Endothelial cell (in vitro differentiated cells): ENCODE measurements at regions not wholly inside any gene's neighbourhood (a gene's known extent, or its start where the extent isn't known, plus 50 kb on each side); places are given as distances from the start of the nearest gene placed in this dataset.

Experiments
- DNase-seq: peaks from one replicate; pipeline ENCODE4 v3.0.0; 2021; ENCODE audit warnings: low spot score
- H3K27ac Mint-ChIP-seq: one replicate; pipeline ENCODE4 v1.8.0; 2021; ENCODE audit warnings: mixed read lengths, inconsistent platforms; ENCODE audit not compliant: unreplicated experiment
- H3K27me3 Mint-ChIP-seq: one replicate; pipeline ENCODE4 v1.8.0; 2021; ENCODE audit warnings: mild to moderate bottlenecking, moderate library complexity, mixed read lengths, inconsistent platforms; ENCODE audit not compliant: unreplicated experiment
- H3K36me3 Mint-ChIP-seq: one replicate; pipeline ENCODE4 v1.8.0; 2021; ENCODE audit warnings: mild to moderate bottlenecking, low read depth, mixed read lengths, inconsistent platforms; ENCODE audit not compliant: unreplicated experiment
- H3K4me1 Mint-ChIP-seq: one replicate; pipeline ENCODE4 v1.8.0; 2021; ENCODE audit warnings: mild to moderate bottlenecking, mixed read lengths, inconsistent platforms; ENCODE audit not compliant: unreplicated experiment
- H3K4me3 Mint-ChIP-seq: one replicate; pipeline ENCODE4 v1.8.0; 2021; ENCODE audit warnings: mild to moderate bottlenecking, mixed read lengths, inconsistent platforms; ENCODE audit not compliant: unreplicated experiment
- H3K9me3 Mint-ChIP-seq: one replicate; pipeline ENCODE4 v1.8.0; 2021; ENCODE audit warnings: mixed read lengths, inconsistent platforms; ENCODE audit not compliant: unreplicated experiment
- TF ChIP-seq, protein P1 (sequence below): fragments of 200-600 bp; sonication (generic); IDR thresholded peaks from one replicate; pipeline ENCODE4 v1.5.0; 2021; ENCODE audit warnings: antibody characterized with exemption; ENCODE audit not compliant: unreplicated experiment

DNA sequence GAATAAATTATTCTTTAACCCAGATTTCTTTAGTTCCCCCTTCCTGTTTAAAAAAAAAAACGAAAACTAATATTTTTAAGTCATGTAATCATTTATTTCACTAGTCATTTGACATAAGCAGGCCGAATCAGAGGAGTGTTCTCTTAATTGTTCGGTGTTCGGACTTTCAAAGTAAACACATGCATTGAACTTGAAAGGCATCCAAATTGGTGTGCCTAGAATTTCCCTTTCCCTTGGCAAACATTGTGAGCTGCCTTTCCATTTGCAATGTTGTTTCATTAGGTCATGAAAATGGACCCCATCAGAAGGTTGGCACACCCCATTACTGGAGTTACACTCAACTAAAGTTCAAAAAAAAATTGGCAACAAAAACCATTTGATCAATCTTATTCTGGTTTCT, 283.0 kb upstream of the MARCKS start:
- no peaks in the 10 kb centered on the region for H3K4me1 Mint-ChIP-seq
- H3K4me3 Mint-ChIP-seq: no peak overlapping the region
- no peaks in the 10 kb centered on the region for H3K27me3 Mint-ChIP-seq
- TF ChIP-seq, protein P1, sequence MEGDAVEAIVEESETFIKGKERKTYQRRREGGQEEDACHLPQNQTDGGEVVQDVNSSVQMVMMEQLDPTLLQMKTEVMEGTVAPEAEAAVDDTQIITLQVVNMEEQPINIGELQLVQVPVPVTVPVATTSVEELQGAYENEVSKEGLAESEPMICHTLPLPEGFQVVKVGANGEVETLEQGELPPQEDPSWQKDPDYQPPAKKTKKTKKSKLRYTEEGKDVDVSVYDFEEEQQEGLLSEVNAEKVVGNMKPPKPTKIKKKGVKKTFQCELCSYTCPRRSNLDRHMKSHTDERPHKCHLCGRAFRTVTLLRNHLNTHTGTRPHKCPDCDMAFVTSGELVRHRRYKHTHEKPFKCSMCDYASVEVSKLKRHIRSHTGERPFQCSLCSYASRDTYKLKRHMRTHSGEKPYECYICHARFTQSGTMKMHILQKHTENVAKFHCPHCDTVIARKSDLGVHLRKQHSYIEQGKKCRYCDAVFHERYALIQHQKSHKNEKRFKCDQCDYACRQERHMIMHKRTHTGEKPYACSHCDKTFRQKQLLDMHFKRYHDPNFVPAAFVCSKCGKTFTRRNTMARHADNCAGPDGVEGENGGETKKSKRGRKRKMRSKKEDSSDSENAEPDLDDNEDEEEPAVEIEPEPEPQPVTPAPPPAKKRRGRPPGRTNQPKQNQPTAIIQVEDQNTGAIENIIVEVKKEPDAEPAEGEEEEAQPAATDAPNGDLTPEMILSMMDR: no peak
- H3K9me3 Mint-ChIP-seq: no peaks in the 10 kb centered on the region
- H3K27ac Mint-ChIP-seq: no peak overlapping the region
- H3K36me3 Mint-ChIP-seq: no peaks in the 10 kb centered on the region
- no peak for DNase-seq

DNA sequence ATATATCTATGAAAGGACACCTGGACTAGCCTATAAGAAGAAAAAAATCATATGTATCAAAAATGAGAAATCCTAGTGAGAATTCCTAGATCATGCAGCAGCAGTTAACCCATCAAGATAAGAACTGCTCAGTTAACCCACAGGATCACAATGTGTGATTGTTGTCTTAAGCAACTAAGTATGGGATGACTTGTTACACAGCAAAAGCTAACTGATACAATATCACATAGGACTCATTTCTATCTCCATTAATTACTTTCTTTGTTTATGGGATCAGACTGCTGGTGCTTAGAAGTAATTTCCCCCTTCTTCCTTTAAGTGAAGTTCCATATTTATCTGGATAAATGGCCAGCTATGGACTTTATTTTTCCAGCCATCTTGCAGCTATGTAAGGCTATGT, 280.8 kb upstream of the MARCKS start:
- Mint-ChIP-seq H3K27me3 (no peaks in the 10 kb centered on the region), H3K36me3 (no peaks in the 10 kb centered on the region), H3K9me3 (no peaks in the 10 kb centered on the region), H3K27ac (no peak overlapping the region), H3K4me1 (no peaks in the 10 kb centered on the region), H3K4me3 (no peak overlapping the region)
- DNase-seq: no peak
- TF ChIP-seq, protein P1: no peak

DNA sequence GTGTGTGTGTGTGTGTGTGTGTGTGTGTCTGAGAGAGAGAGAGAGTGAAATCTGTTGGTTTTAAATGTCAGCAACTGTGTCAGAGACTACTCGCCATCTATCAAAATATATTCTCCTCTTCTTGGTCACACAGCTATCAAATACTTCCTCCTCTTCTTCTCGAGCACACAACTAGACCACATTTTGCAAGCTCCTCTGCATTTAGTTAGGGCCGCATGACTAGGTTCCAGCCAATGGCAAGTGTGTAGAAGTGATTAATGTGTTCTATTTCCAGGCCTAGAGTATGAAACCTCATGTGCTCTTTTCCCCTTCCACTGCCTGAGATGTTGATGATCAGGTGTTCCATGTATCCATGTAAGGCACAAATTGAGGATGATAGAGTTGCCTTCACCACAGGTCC, 278.5 kb upstream of the MARCKS start:
- no peaks in the 10 kb centered on the region for H3K4me1 Mint-ChIP-seq
- no peak for DNase-seq
- H3K27me3 Mint-ChIP-seq: no peaks in the 10 kb centered on the region
- H3K27ac Mint-ChIP-seq: no peak overlapping the region
- no peak overlapping the region for H3K4me3 Mint-ChIP-seq
- H3K36me3 Mint-ChIP-seq: no peaks in the 10 kb centered on the region
- TF ChIP-seq, protein P1: no peak
- H3K9me3 Mint-ChIP-seq: no peaks in the 10 kb centered on the region

DNA sequence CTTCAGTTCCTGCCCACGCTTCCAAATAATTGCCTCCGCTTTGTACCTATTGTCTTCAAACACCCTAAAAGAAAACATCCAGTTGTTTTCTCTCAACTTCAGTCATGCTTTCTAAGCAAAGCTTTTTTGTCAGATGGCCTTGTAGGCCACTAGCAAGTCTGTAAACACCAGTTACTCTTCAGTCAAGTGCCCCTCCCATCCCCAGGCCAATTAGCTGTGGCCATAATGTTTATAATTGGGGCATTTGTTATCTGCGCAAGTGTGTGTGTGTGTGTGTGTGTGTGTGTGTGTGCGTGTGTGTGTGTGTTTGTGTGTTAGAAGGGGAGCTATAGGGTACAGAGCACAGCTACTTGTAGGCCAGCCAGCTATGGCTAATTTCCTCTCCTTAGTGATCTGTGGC, 272.4 kb upstream of the MARCKS start:
- no peak for DNase-seq
- Mint-ChIP-seq H3K4me1 (peaks cover 22% of the 10 kb centered on the region), H3K27ac (no peak overlapping the region), H3K9me3 (no peaks in the 10 kb centered on the region), H3K27me3 (no peaks in the 10 kb centered on the region), H3K4me3 (no peak overlapping the region), H3K36me3 (no peaks in the 10 kb centered on the region)
- TF ChIP-seq, protein P1: no peak

DNA sequence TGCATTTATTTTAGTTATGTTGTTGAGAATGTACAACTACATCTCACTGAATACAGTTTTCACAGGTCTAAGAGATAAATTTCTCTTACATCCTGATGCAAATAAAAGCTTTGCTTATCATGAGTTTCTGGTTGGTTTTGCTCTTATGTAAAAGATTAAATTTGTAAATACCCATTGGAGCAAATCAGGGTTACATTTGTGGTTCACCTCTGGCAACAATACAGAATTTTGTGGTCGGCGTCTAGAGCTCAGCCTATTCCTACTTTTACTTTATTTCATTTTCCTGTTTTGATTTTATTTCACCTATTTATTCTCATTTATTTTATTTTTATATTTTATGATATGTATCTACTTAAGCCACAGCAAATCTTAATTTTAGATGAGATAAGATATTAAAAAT, 271.9 kb upstream of the MARCKS start:
- TF ChIP-seq, protein P1: no peak
- no peak for DNase-seq
- Mint-ChIP-seq H3K36me3 (no peaks in the 10 kb centered on the region), H3K27ac (no peak overlapping the region), H3K27me3 (no peaks in the 10 kb centered on the region), H3K4me1 (peaks cover 22% of the 10 kb centered on the region), H3K9me3 (no peaks in the 10 kb centered on the region), H3K4me3 (no peak overlapping the region)
